ENCODE measurements at regions not wholly inside any gene's neighbourhood (a gene's known extent, or its start where the extent isn't known, plus 50 kb on each side); places are given as distances from the start of the nearest gene placed in this dataset.

DNA sequence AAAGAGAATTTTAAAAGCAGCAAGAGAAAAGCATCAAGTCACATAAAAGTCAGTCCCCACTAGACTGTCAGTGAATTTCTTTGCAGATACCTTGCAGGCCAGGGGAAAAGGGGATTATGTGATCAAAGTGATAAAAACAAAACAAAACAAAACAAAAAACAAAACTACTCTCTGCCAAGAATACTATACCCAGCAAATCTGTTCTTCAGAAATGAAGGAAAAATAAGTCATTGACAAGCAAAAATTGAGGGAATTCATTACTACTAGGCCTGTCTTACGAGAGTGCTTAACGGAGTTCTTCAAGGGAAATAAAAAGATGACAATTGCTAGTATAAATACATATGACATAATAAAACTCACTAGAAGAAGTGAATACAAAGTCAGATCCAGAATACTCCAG lies 245.5 kb upstream of the CHST9 start:
- Histone ChIP-seq H3K4me1 (ENCODE audit: control insufficient read depth, insufficient read depth, low read length) (no peaks in the 10 kb centered on the region), H2AFZ (ENCODE audit: control insufficient read depth, low read depth, low read length) (no peak overlapping the region), H3K4me2 (ENCODE audit: control insufficient read depth, insufficient read depth) (no peak overlapping the region), H3K9me3 (replicated peaks; ENCODE audit: control insufficient read depth, insufficient read depth, low read length) (no peaks in the 10 kb centered on the region), H3K79me2 (ENCODE audit: control insufficient read depth, insufficient read depth, low read length) (no peaks in the 10 kb centered on the region), H3K27me3 (replicated peaks in 1 of 2; ENCODE audit: control insufficient read depth in 2 of 2, insufficient read depth in 2 of 2, low read length in 1 of 2) (no peaks in the 10 kb centered on the region), H4K20me1 (ENCODE audit: control insufficient read depth, insufficient read depth) (no peaks in the 10 kb centered on the region), H3K36me3 (ENCODE audit: control insufficient read depth in 2 of 2, insufficient read depth in 2 of 2, low read length in 1 of 2) (no peaks in the 10 kb centered on the region), H3K27ac (ENCODE audit: control insufficient read depth, insufficient read depth) (no peak overlapping the region), H3K4me3 (no peak overlapping the region), H3K9ac (ENCODE audit: control insufficient read depth, insufficient read depth, low read length) (no peak overlapping the region)
- ChIA-PET POLR2A (no interaction called here), CTCF (no interaction called here), SMC1A (ENCODE audit: uncharacterized antibody, unreplicated experiment) (no interaction called here), RAD21 (ENCODE audit: unreplicated experiment) (no interaction called here)
- WGBS (ENCODE audit: insufficient coverage, insufficient replicate concordance, low lambda C conversion rate, missing lambda C conversion rate) = 2% methylated on average over 2 of the region's 2 CpGs
- FAIRE-seq (no peak), DNase-seq (ENCODE audit: low read depth, low spot score) (no peak), ATAC-seq (no peak)
- in situ Hi-C loops (cut with MboI) (no loop called here), intact Hi-C loops (cut with micrococcal nuclease; ENCODE audit: unreplicated experiment) (no loop called here)
- no peak for TF ChIP-seq MYB (IDR thresholded peaks at IDR 0.05; ENCODE audit: borderline replicate concordance, low read depth, low read length)
- TF ChIP-seq SMAD5 (IDR thresholded peaks at IDR 0.05; ENCODE audit: low read depth) = no peak
- TF ChIP-seq RB1 (IDR thresholded peaks at IDR 0.05; ENCODE audit: borderline replicate concordance) = no peak
- TF ChIP-seq TARDBP (IDR thresholded peaks at IDR 0.05; ENCODE audit: borderline replicate concordance) = no peak
- TF ChIP-seq, protein P1, sequence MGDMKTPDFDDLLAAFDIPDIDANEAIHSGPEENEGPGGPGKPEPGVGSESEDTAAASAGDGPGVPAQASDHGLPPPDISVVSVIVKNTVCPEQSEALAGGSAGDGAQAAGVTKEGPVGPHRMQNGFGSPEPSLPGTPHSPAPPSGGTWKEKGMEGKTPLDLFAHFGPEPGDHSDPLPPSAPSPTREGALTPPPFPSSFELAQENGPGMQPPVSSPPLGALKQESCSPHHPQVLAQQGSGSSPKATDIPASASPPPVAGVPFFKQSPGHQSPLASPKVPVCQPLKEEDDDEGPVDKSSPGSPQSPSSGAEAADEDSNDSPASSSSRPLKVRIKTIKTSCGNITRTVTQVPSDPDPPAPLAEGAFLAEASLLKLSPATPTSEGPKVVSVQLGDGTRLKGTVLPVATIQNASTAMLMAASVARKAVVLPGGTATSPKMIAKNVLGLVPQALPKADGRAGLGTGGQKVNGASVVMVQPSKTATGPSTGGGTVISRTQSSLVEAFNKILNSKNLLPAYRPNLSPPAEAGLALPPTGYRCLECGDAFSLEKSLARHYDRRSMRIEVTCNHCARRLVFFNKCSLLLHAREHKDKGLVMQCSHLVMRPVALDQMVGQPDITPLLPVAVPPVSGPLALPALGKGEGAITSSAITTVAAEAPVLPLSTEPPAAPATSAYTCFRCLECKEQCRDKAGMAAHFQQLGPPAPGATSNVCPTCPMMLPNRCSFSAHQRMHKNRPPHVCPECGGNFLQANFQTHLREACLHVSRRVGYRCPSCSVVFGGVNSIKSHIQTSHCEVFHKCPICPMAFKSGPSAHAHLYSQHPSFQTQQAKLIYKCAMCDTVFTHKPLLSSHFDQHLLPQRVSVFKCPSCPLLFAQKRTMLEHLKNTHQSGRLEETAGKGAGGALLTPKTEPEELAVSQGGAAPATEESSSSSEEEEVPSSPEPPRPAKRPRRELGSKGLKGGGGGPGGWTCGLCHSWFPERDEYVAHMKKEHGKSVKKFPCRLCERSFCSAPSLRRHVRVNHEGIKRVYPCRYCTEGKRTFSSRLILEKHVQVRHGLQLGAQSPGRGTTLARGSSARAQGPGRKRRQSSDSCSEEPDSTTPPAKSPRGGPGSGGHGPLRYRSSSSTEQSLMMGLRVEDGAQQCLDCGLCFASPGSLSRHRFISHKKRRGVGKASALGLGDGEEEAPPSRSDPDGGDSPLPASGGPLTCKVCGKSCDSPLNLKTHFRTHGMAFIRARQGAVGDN (IDR thresholded peaks at IDR 0.05) = no peak
- no peak for TF ChIP-seq IKZF1 (conservative IDR thresholded peaks at IDR 0.05)
- TF ChIP-seq SRF (IDR thresholded peaks at IDR 0.05; ENCODE audit: low read depth in 2 of 2, low read length in 2 of 2) = no peak
- TF ChIP-seq NBN (IDR thresholded peaks at IDR 0.05) = no peak
- TF ChIP-seq ZNF384 (IDR thresholded peaks at IDR 0.05; ENCODE audit: borderline replicate concordance, low read depth, low read length) = no peak
- TF ChIP-seq, protein P2, sequence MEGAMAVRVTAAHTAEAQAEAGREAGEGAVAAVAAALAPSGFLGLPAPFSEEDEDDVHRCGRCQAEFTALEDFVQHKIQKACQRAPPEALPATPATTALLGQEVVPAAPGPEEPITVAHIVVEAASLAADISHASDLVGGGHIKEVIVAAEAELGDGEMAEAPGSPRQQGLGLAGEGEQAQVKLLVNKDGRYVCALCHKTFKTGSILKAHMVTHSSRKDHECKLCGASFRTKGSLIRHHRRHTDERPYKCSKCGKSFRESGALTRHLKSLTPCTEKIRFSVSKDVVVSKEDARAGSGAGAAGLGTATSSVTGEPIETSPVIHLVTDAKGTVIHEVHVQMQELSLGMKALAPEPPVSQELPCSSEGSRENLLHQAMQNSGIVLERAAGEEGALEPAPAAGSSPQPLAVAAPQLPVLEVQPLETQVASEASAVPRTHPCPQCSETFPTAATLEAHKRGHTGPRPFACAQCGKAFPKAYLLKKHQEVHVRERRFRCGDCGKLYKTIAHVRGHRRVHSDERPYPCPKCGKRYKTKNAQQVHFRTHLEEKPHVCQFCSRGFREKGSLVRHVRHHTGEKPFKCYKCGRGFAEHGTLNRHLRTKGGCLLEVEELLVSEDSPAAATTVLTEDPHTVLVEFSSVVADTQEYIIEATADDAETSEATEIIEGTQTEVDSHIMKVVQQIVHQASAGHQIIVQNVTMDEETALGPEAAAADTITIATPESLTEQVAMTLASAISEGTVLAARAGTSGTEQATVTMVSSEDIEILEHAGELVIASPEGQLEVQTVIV (IDR thresholded peaks at IDR 0.05; ENCODE audit: borderline replicate concordance, partially characterized antibody) = no peak
- TF ChIP-seq ZBED1 (IDR thresholded peaks at IDR 0.05; ENCODE audit: borderline replicate concordance) = no peak
- no peak for TF ChIP-seq RUNX3 (IDR thresholded peaks at IDR 0.05; ENCODE audit: low read length)
- TF ChIP-seq, protein P3, sequence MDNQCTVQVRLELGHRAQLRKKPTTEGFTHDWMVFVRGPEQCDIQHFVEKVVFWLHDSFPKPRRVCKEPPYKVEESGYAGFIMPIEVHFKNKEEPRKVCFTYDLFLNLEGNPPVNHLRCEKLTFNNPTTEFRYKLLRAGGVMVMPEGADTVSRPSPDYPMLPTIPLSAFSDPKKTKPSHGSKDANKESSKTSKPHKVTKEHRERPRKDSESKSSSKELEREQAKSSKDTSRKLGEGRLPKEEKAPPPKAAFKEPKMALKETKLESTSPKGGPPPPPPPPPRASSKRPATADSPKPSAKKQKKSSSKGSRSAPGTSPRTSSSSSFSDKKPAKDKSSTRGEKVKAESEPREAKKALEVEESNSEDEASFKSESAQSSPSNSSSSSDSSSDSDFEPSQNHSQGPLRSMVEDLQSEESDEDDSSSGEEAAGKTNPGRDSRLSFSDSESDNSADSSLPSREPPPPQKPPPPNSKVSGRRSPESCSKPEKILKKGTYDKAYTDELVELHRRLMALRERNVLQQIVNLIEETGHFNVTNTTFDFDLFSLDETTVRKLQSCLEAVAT (IDR thresholded peaks at IDR 0.05) = no peak
- TF ChIP-seq CHD4 (IDR thresholded peaks at IDR 0.05) = no peak
- no peak for TF ChIP-seq MXI1 (IDR thresholded peaks at IDR 0.05; ENCODE audit: low read depth, low read length)
- no TSS peak for BruUV-seq (replicated peaks)

Measured in GM12878 (cell line).